Suprapubic skin (tissue), 3 donors: ENCODE measurements at regions not wholly inside any gene's neighbourhood (a gene's known extent, or its start where the extent isn't known, plus 50 kb on each side); places are given as distances from the start of the nearest gene placed in this dataset.

Experiments used
- EP300 ChIP-seq: sonication (generic); formaldehyde crosslinking; IDR thresholded peaks from one replicate; pipeline ENCODE4 v1.6.1; 2017; ENCODE audit warnings: antibody characterized with exemption
- POLR2A ChIP-seq, 2 donors: fragments of 450-650 bp; IDR thresholded peaks; one replicate each; pipeline ENCODE4 v1.6.1; 2017; ENCODE audit warnings: antibody characterized with exemption in 2 of 2, mild to moderate bottlenecking in 2 of 2, moderate library complexity in 2 of 2
- TF ChIP-seq, protein P1 (sequence below), 2 donors: fragments of 200-600 bp in 1 of 2; fragments of 450-650 bp in 1 of 2; sonication (generic) in 1 of 2; IDR thresholded peaks; one replicate each; pipeline ENCODE4 v1.5.1; 2016 to 2019; ENCODE audit warnings: antibody characterized with exemption in 2 of 2, mild to moderate bottlenecking in 1 of 2, moderate library complexity in 1 of 2

DNA sequence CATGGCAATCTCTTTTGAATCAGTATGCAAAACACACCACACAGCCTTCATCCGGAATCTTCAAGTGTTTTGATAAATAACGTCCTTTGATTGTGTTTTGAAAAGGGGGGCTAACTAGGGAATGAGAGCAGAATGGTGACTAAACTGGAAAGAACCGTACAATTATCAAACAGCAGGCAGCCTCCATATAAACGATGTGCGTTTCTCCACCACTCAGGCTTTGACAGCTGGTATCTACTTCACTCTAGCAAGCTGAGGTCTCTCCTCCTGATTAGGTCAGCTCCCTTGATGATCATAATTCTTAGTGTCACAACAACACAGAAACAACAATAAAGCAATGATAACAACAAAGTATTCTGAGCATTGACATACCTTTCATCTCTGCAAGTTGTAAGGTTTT lies 465.9 kb downstream of the TUSC1 start:
- TF ChIP-seq, protein P1, sequence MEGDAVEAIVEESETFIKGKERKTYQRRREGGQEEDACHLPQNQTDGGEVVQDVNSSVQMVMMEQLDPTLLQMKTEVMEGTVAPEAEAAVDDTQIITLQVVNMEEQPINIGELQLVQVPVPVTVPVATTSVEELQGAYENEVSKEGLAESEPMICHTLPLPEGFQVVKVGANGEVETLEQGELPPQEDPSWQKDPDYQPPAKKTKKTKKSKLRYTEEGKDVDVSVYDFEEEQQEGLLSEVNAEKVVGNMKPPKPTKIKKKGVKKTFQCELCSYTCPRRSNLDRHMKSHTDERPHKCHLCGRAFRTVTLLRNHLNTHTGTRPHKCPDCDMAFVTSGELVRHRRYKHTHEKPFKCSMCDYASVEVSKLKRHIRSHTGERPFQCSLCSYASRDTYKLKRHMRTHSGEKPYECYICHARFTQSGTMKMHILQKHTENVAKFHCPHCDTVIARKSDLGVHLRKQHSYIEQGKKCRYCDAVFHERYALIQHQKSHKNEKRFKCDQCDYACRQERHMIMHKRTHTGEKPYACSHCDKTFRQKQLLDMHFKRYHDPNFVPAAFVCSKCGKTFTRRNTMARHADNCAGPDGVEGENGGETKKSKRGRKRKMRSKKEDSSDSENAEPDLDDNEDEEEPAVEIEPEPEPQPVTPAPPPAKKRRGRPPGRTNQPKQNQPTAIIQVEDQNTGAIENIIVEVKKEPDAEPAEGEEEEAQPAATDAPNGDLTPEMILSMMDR (IDR thresholded peaks at IDR 0.05) = no peak
- no peak for TF ChIP-seq POLR2A (IDR thresholded peaks at IDR 0.05)
- TF ChIP-seq EP300 = no peak
